Glutamatergic neuron (in vitro differentiated cells): ENCODE measurements at regions not wholly inside any gene's neighbourhood (a gene's known extent, or its start where the extent isn't known, plus 50 kb on each side); places are given as distances from the start of the nearest gene placed in this dataset.

Source experiments
- DNase-seq: peaks from one replicate; pipeline ENCODE4 v3.0.0; 2022
- H3K27ac Mint-ChIP-seq: one replicate; pipeline ENCODE4 v1.8.0; 2020; ENCODE audit warnings: mild to moderate bottlenecking, mixed read lengths, inconsistent platforms; ENCODE audit not compliant: unreplicated experiment
- H3K27me3 Mint-ChIP-seq: one replicate; pipeline ENCODE4 v1.8.0; 2020; ENCODE audit warnings: mild to moderate bottlenecking, moderate library complexity, mixed read lengths, inconsistent platforms; ENCODE audit not compliant: unreplicated experiment
- H3K36me3 Mint-ChIP-seq: one replicate; pipeline ENCODE4 v1.8.0; 2020; ENCODE audit warnings: mild to moderate bottlenecking, mixed read lengths, inconsistent platforms; ENCODE audit not compliant: unreplicated experiment
- H3K4me1 Mint-ChIP-seq: one replicate; pipeline ENCODE4 v1.8.0; 2020; ENCODE audit warnings: mild to moderate bottlenecking, low read depth, mixed read lengths, inconsistent platforms; ENCODE audit not compliant: unreplicated experiment
- H3K4me3 Mint-ChIP-seq: one replicate; pipeline ENCODE4 v1.8.0; 2020; ENCODE audit warnings: mild to moderate bottlenecking, mixed read lengths, inconsistent platforms; ENCODE audit not compliant: unreplicated experiment
- H3K9me3 Mint-ChIP-seq: one replicate; pipeline ENCODE4 v1.8.0; 2020; ENCODE audit warnings: mild to moderate bottlenecking, moderate library complexity, mixed read lengths, inconsistent platforms; ENCODE audit not compliant: unreplicated experiment
- TF ChIP-seq, protein P1 (sequence below): fragments of 200-600 bp; sonication (generic); IDR thresholded peaks from one replicate; pipeline ENCODE4 v1.5.0; 2021; ENCODE audit not compliant: partially characterized antibody, unreplicated experiment

GRCh38 chr12:91608542-91608941 lies 425.9 kb upstream of the DCN start:
- no peaks in the 10 kb centered on the region for H3K4me1 Mint-ChIP-seq
- H3K27me3 Mint-ChIP-seq: no peaks in the 10 kb centered on the region
- no peak overlapping the region for H3K27ac Mint-ChIP-seq
- TF ChIP-seq, protein P1, sequence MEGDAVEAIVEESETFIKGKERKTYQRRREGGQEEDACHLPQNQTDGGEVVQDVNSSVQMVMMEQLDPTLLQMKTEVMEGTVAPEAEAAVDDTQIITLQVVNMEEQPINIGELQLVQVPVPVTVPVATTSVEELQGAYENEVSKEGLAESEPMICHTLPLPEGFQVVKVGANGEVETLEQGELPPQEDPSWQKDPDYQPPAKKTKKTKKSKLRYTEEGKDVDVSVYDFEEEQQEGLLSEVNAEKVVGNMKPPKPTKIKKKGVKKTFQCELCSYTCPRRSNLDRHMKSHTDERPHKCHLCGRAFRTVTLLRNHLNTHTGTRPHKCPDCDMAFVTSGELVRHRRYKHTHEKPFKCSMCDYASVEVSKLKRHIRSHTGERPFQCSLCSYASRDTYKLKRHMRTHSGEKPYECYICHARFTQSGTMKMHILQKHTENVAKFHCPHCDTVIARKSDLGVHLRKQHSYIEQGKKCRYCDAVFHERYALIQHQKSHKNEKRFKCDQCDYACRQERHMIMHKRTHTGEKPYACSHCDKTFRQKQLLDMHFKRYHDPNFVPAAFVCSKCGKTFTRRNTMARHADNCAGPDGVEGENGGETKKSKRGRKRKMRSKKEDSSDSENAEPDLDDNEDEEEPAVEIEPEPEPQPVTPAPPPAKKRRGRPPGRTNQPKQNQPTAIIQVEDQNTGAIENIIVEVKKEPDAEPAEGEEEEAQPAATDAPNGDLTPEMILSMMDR: no peak
- H3K9me3 Mint-ChIP-seq: no peaks in the 10 kb centered on the region
- no peak for DNase-seq
- H3K4me3 Mint-ChIP-seq: no peak overlapping the region
- no peaks in the 10 kb centered on the region for H3K36me3 Mint-ChIP-seq

GRCh38 chr12:91606662-91607377 lies 424.2 kb upstream of the DCN start:
- H3K9me3 Mint-ChIP-seq: no peaks in the 10 kb centered on the region
- H3K4me1 Mint-ChIP-seq: no peaks in the 10 kb centered on the region
- H3K27ac Mint-ChIP-seq: no peak overlapping the region
- H3K27me3 Mint-ChIP-seq: no peaks in the 10 kb centered on the region
- H3K4me3 Mint-ChIP-seq: no peak overlapping the region
- H3K36me3 Mint-ChIP-seq: no peaks in the 10 kb centered on the region
- DNase-seq: no peak
- TF ChIP-seq, protein P1: no peak

GRCh38 chr12:91604897-91605296 lies 422.3 kb upstream of the DCN start:
- DNase-seq: no peak
- Mint-ChIP-seq H3K27ac (no peak overlapping the region), H3K4me1 (no peaks in the 10 kb centered on the region), H3K4me3 (no peak overlapping the region), H3K36me3 (no peaks in the 10 kb centered on the region), H3K9me3 (no peaks in the 10 kb centered on the region), H3K27me3 (no peaks in the 10 kb centered on the region)
- TF ChIP-seq, protein P1: no peak

GRCh38 chr12:91603060-91603459 lies 420.4 kb upstream of the DCN start:
- no peak for DNase-seq
- no peaks in the 10 kb centered on the region for H3K4me1 Mint-ChIP-seq
- TF ChIP-seq, protein P1: no peak
- no peak overlapping the region for H3K4me3 Mint-ChIP-seq
- no peak overlapping the region for H3K27ac Mint-ChIP-seq
- H3K27me3 Mint-ChIP-seq: peaks cover 2% of the 10 kb centered on the region
- no peaks in the 10 kb centered on the region for H3K9me3 Mint-ChIP-seq
- no peaks in the 10 kb centered on the region for H3K36me3 Mint-ChIP-seq

GRCh38 chr12:91601054-91601453 lies 418.4 kb upstream of the DCN start:
- TF ChIP-seq, protein P1: no peak
- DNase-seq: no peak
- Mint-ChIP-seq H3K27ac (no peak overlapping the region), H3K36me3 (no peaks in the 10 kb centered on the region), H3K9me3 (no peaks in the 10 kb centered on the region), H3K27me3 (peaks cover 2% of the 10 kb centered on the region), H3K4me3 (no peak overlapping the region), H3K4me1 (no peaks in the 10 kb centered on the region)
